ENCODE measurements at regions not wholly inside any gene's neighbourhood (a gene's known extent, or its start where the extent isn't known, plus 50 kb on each side); places are given as distances from the start of the nearest gene placed in this dataset.

DNA sequence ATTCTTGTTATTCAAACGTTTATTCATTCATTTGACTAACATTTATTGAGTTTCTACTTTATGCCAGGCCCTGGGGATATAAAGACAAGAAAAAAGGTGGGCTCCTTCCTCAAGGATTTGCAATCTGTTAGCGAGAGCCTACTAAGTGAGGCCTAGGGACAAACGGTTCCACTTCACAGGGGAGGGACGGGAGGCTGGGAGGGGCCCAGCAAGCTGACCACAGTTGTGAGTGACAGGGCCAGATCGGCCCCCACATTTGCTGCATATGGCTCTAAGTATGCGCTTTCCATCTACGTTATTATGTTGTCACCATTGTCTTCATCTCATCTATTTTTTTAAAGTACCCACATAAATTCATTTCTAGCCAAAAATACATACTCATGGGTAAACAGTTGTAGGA is 271.1 kb downstream of the BUD13 start:
- TF ChIP-seq REST (IDR thresholded peaks at IDR 0.05; ENCODE audit: low read depth) (no peak), CEBPB (IDR thresholded peaks at IDR 0.05) (no peak), MAX (IDR thresholded peaks at IDR 0.05) (no peak), FOXM1 (IDR thresholded peaks at IDR 0.05; ENCODE audit: borderline replicate concordance, low read depth) (no peak), TCF12 (IDR thresholded peaks at IDR 0.05; ENCODE audit: low read depth) (no peak), TEAD4 (IDR thresholded peaks at IDR 0.05) (no peak), USF1 (IDR thresholded peaks at IDR 0.05) (no peak), TAF1 (IDR thresholded peaks at IDR 0.05; ENCODE audit: low read depth) (no peak), CREB1 (IDR thresholded peaks at IDR 0.05; ENCODE audit: low read depth) (no peak), YY1 (IDR thresholded peaks at IDR 0.05; ENCODE audit: low read depth) (no peak), RAD21 (IDR thresholded peaks at IDR 0.05; ENCODE audit: low read depth) (no peak), EP300 (IDR thresholded peaks at IDR 0.05; ENCODE audit: borderline replicate concordance) (no peak), EGR1 (IDR thresholded peaks at IDR 0.05) (no peak), ZBTB7A (IDR thresholded peaks at IDR 0.05; ENCODE audit: low read depth) (no peak), NFIC (IDR thresholded peaks at IDR 0.05) (no peak)

GRCh38 chr11:116500947-116501602 is 271.7 kb downstream of the BUD13 start:
- TF ChIP-seq YY1 (IDR thresholded peaks at IDR 0.05; ENCODE audit: low read depth): no peak

GRCh38 chr11:116500026-116500946 is 272.5 kb downstream of the BUD13 start:
- TF ChIP-seq TCF12 (IDR thresholded peaks at IDR 0.05; ENCODE audit: low read depth) (no peak), RAD21 (IDR thresholded peaks at IDR 0.05; ENCODE audit: low read depth) (no peak)

GRCh38 chr11:116499396-116500003 is 273.3 kb downstream of the BUD13 start:
- TF ChIP-seq CEBPB (IDR thresholded peaks at IDR 0.05): no peak
- TF ChIP-seq RAD21 (IDR thresholded peaks at IDR 0.05; ENCODE audit: low read depth): peak; percentile 60

DNA sequence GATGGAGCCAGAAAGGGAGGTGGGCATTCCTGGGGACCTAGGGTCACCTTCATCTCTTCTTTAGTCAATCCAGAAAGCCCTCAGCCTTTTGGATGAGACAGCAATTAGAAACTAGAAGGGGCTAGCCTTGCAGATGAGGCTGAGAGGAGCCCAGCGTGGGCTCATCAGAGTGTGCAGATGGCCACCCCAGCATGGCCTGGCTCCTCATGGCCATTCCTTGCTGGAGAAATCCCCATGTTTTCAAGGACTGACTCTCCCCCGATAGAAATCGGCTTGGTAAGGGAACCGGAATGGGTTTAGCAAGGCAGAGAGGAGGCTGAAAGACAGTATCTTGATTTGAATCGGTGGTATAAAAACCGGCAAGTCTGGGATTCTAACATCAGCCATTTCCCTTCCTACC is 274.6 kb downstream of the BUD13 start:
- TF ChIP-seq USF1 (IDR thresholded peaks at IDR 0.05) (no peak), RAD21 (IDR thresholded peaks at IDR 0.05; ENCODE audit: low read depth) (no peak), CEBPB (IDR thresholded peaks at IDR 0.05) (no peak), REST (IDR thresholded peaks at IDR 0.05; ENCODE audit: low read depth) (no peak), ZBTB7A (IDR thresholded peaks at IDR 0.05; ENCODE audit: low read depth) (no peak), MAX (IDR thresholded peaks at IDR 0.05) (no peak), NFIC (IDR thresholded peaks at IDR 0.05) (no peak), FOXM1 (IDR thresholded peaks at IDR 0.05; ENCODE audit: borderline replicate concordance, low read depth) (no peak), TEAD4 (IDR thresholded peaks at IDR 0.05) (no peak), YY1 (IDR thresholded peaks at IDR 0.05; ENCODE audit: low read depth) (no peak), TCF12 (IDR thresholded peaks at IDR 0.05; ENCODE audit: low read depth) (no peak), EP300 (IDR thresholded peaks at IDR 0.05; ENCODE audit: borderline replicate concordance) (no peak), EGR1 (IDR thresholded peaks at IDR 0.05) (no peak), CREB1 (IDR thresholded peaks at IDR 0.05; ENCODE audit: low read depth) (no peak), TAF1 (IDR thresholded peaks at IDR 0.05; ENCODE audit: low read depth) (no peak)

DNA sequence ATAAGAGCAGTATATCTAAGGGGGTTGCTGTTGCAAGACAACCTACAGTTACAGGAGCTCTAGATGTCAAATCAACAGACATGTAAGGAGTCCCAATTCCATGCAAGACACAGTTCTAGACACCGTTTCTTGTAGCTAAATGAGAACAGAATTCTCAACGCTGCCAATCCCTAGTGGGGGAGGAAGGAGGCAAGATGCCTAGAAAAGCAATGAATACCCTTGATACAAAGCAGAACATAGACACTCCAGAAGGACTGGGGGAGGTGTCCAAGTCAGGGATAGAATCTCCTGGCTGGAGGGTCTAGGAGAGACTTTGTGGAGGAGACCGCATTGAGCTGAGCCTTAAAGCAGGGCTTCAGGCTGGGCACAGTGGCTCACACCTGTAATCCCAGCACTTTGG is 280.2 kb downstream of the BUD13 start:
- TF ChIP-seq RAD21 (IDR thresholded peaks at IDR 0.05; ENCODE audit: low read depth) (no peak), FOXM1 (IDR thresholded peaks at IDR 0.05; ENCODE audit: borderline replicate concordance, low read depth) (no peak), NFIC (IDR thresholded peaks at IDR 0.05) (no peak), REST (IDR thresholded peaks at IDR 0.05; ENCODE audit: low read depth) (no peak), EGR1 (IDR thresholded peaks at IDR 0.05) (no peak), EP300 (IDR thresholded peaks at IDR 0.05; ENCODE audit: borderline replicate concordance) (no peak), TCF12 (IDR thresholded peaks at IDR 0.05; ENCODE audit: low read depth) (no peak)

All from Ishikawa (cell line).